ENCODE measurements at regions not wholly inside any gene's neighbourhood (a gene's known extent, or its start where the extent isn't known, plus 50 kb on each side); places are given as distances from the start of the nearest gene placed in this dataset.
"Not testable (repeated sequence)": the region's sequence is repeated elsewhere in the genome, so short reads cannot be mapped to it uniquely, and the experiment has no call there.

GRCh38 chr16:77056597-77056996 is 134.4 kb upstream of the MON1B start:
- DNase-seq (ENCODE audit: insufficient read length, low spot score); FAIRE-seq: not testable (repeated sequence)

GRCh38 chr16:77057161-77057774 is 133.7 kb upstream of the MON1B start:
- no peak for DNase-seq (ENCODE audit: insufficient read length, low spot score)
- FAIRE-seq, result no peak

- DNase-seq (ENCODE audit: insufficient read length, low spot score), result no peak
- FAIRE-seq, result no peak
Observed at GRCh38 chr16:77059446-77059845, 131.5 kb upstream of the MON1B start.

- FAIRE-seq (no peak), DNase-seq (ENCODE audit: insufficient read length, low spot score) (no peak)
Observed at GRCh38 chr16:77060614-77061013, 130.4 kb upstream of the MON1B start.

GRCh38 chr16:77062878-77063675 is 127.9 kb upstream of the MON1B start:
- FAIRE-seq, result no peak
- no peak for DNase-seq (ENCODE audit: insufficient read length, low spot score)

GRCh38 chr16:77063676-77064016 is 127.3 kb upstream of the MON1B start:
- DNase-seq (ENCODE audit: insufficient read length, low spot score), result no peak
- no peak for FAIRE-seq

GRCh38 chr16:77064037-77064436 is 127.0 kb upstream of the MON1B start:
- no peak for FAIRE-seq
- no peak for DNase-seq (ENCODE audit: insufficient read length, low spot score)

GRCh38 chr16:77066896-77067496 is 124.0 kb upstream of the MON1B start:
- DNase-seq (ENCODE audit: insufficient read length, low spot score) (no peak), FAIRE-seq (no peak)

- FAIRE-seq, result no peak
- no peak for DNase-seq (ENCODE audit: insufficient read length, low spot score)
Observed at GRCh38 chr16:77067900-77068299, 123.1 kb upstream of the MON1B start.

- DNase-seq (ENCODE audit: insufficient read length, low spot score), result no peak
- FAIRE-seq, result no peak
Observed at GRCh38 chr16:77068402-77068801, 122.6 kb upstream of the MON1B start.

GRCh38 chr16:77069929-77070328 is 121.1 kb upstream of the MON1B start:
- no peak for DNase-seq (ENCODE audit: insufficient read length, low spot score)
- no peak for FAIRE-seq

- FAIRE-seq (no peak), DNase-seq (ENCODE audit: insufficient read length, low spot score) (no peak)
Observed at GRCh38 chr16:77070683-77071082, 120.3 kb upstream of the MON1B start.

GRCh38 chr16:77076839-77077238 is 114.2 kb upstream of the MON1B start:
- DNase-seq (ENCODE audit: insufficient read length, low spot score), result no peak
- no peak for FAIRE-seq

GRCh38 chr16:77077256-77077922 is 113.6 kb upstream of the MON1B start:
- FAIRE-seq, result no peak
- DNase-seq (ENCODE audit: insufficient read length, low spot score), result no peak

GRCh38 chr16:77085981-77086380 is 105.0 kb upstream of the MON1B start:
- no peak for FAIRE-seq

GRCh38 chr16:77090062-77090461 is 100.9 kb upstream of the MON1B start:
- FAIRE-seq, result no peak
- DNase-seq (ENCODE audit: insufficient read length, low spot score), result no peak

More at GRCh38 chr16:77085981-77086380, 105.0 kb upstream of the MON1B start:
- DNase-seq (ENCODE audit: insufficient read length, low spot score), result no peak

GRCh38 chr16:77093309-77093708 is 97.7 kb upstream of the MON1B start:
- FAIRE-seq (no peak), DNase-seq (ENCODE audit: insufficient read length, low spot score) (no peak)

GRCh38 chr16:77093999-77094398 is 97.0 kb upstream of the MON1B start:
- no peak for FAIRE-seq
- DNase-seq (ENCODE audit: insufficient read length, low spot score), result no peak

- FAIRE-seq, result no peak
- no peak for DNase-seq (ENCODE audit: insufficient read length, low spot score)
Observed at GRCh38 chr16:77111056-77111565, 79.9 kb upstream of the MON1B start.

GRCh38 chr16:77112746-77113145 is 78.2 kb upstream of the MON1B start:
- DNase-seq (ENCODE audit: insufficient read length, low spot score) (no peak), FAIRE-seq (no peak)

GRCh38 chr16:77113835-77114234 is 77.2 kb upstream of the MON1B start:
- DNase-seq (ENCODE audit: insufficient read length, low spot score) (no peak), FAIRE-seq (no peak)

Data from GM19239 (cell line).